GM23248 (cell line): ENCODE measurements at regions not wholly inside any gene's neighbourhood (a gene's known extent, or its start where the extent isn't known, plus 50 kb on each side); places are given as distances from the start of the nearest gene placed in this dataset.
A peak's percentile ranks its signal among the peaks of the same experiment; 100 is the strongest.

Experiments used
- DNase-seq: peaks from one replicate; pipeline ENCODE4 v3.0.0-alpha.2; 2015
- H2AFZ ChIP-seq: fragments of 200-600 bp; sonication (generic); 2 replicates; pipeline ENCODE4 v1.6.1; 2016; ENCODE audit warnings: antibody characterized with exemption
- H3F3A ChIP-seq: fragments of 200-600 bp; sonication (generic); 2 replicates; pipeline ENCODE4 v1.6.1; 2016; ENCODE audit warnings: mild to moderate bottlenecking, antibody characterized with exemption, mixed run types; ENCODE audit not compliant: insufficient read depth
- H3K27ac ChIP-seq: fragments of 200-600 bp; sonication (generic); 2 replicates; pipeline ENCODE4 v1.5.1; 2016; ENCODE audit warnings: mild to moderate bottlenecking
- H3K27me3 ChIP-seq: fragments of 200-600 bp; sonication (generic); replicated peaks from 2 replicates; pipeline ENCODE4 v1.6.1; 2016; ENCODE audit warnings: mild to moderate bottlenecking; ENCODE audit not compliant: insufficient read depth
- H3K36me3 ChIP-seq: fragments of 200-600 bp; sonication (generic); 2 replicates; pipeline ENCODE4 v1.6.1; 2016; ENCODE audit warnings: low read depth, mild to moderate bottlenecking
- H3K4me1 ChIP-seq: fragments of 200-600 bp; sonication (generic); 2 replicates; pipeline ENCODE4 v1.6.1; 2016; ENCODE audit warnings: mild to moderate bottlenecking; ENCODE audit not compliant: insufficient read depth
- H3K4me2 ChIP-seq: fragments of 200-600 bp; sonication (generic); one replicate; pipeline ENCODE4 v1.6.1; 2016; ENCODE audit warnings: mild to moderate bottlenecking; ENCODE audit not compliant: unreplicated experiment
- H3K4me3 ChIP-seq: fragments of 200-600 bp; sonication (generic); 2 replicates; pipeline ENCODE4 v1.5.1; 2016; ENCODE audit warnings: mild to moderate bottlenecking
- H3K79me2 ChIP-seq: fragments of 200-600 bp; sonication (generic); 2 replicates; pipeline ENCODE4 v1.6.1; 2016; ENCODE audit warnings: mild to moderate bottlenecking; ENCODE audit not compliant: insufficient read depth
- H3K9ac ChIP-seq: fragments of 200-600 bp; sonication (generic); 2 replicates; pipeline ENCODE4 v1.6.1; 2016; ENCODE audit warnings: mild to moderate bottlenecking
- H3K9me2 ChIP-seq: fragments of 200-600 bp; sonication (generic); 2 replicates; pipeline ENCODE4 v1.6.1; 2016; ENCODE audit warnings: mixed run types, mild to moderate bottlenecking, moderate library complexity; ENCODE audit not compliant: insufficient read depth
- H3K9me3 ChIP-seq: fragments of 200-600 bp; sonication (generic); one replicate; pipeline ENCODE4 v1.6.1; 2017; ENCODE audit warnings: low read depth
- H4K20me1 ChIP-seq: fragments of 200-600 bp; sonication (generic); 2 replicates; pipeline ENCODE4 v1.6.0; 2016; ENCODE audit not compliant: insufficient read depth
- EZH2 ChIP-seq: fragments of 200-600 bp; sonication (generic); IDR thresholded peaks from 2 replicates; pipeline ENCODE4 v1.6.1; 2018; ENCODE audit warnings: antibody characterized with exemption, mild to moderate bottlenecking; ENCODE audit not compliant: insufficient read depth, poor library complexity, severe bottlenecking
- EZH2phosphoT487 ChIP-seq: fragments of 200-600 bp; sonication (generic); IDR thresholded peaks from 2 replicates; pipeline ENCODE4 v1.6.1; 2018; ENCODE audit warnings: antibody characterized with exemption, moderate library complexity, mild to moderate bottlenecking, low read depth; ENCODE audit not compliant: insufficient read depth
- WGBS, 2 experiments: methylation state at CpG; one replicate each; pipeline ENCODE4 v1.1.6; 2015 to 2017; ENCODE audit warnings: low lambda C conversion rate in 2 of 2, low coverage in 1 of 2; ENCODE audit errors: missing lambda C conversion rate in 2 of 2; 5-methylcytosine and 5-hydroxymethylcytosine counted together
- in situ Hi-C: fragments of 300-500 bp; cut with MboI; formaldehyde crosslinking; loops from 2 replicates; pipeline ENCODE4 v1.15.0; 2020

- H3K9me2 ChIP-seq, result no peaks in the 10 kb centered on the region
- no peak for TF ChIP-seq EZH2
- DNase-seq, result no peak
- no peak overlapping the region for H3K27ac ChIP-seq
- no peak overlapping the region for H2AFZ ChIP-seq
- no peaks in the 10 kb centered on the region for H3K4me1 ChIP-seq
- H3K9me3 ChIP-seq, result no peaks in the 10 kb centered on the region
- H4K20me1 ChIP-seq, result no peaks in the 10 kb centered on the region
- no peak overlapping the region for H3K4me2 ChIP-seq
- 34 to 38% methylated on average over 3 of the region's 3 CpGs for WGBS, 2 experiments
- no peak overlapping the region for H3K9ac ChIP-seq
- H3K4me3 ChIP-seq, result no peak overlapping the region
- no peaks in the 10 kb centered on the region for H3K36me3 ChIP-seq
- H3K27me3 ChIP-seq, result peaks cover 10% of the 10 kb centered on the region; the same call in 1 of the 2 replicates
- in situ Hi-C loops, result no loop called here
- no peaks in the 10 kb centered on the region for H3F3A ChIP-seq
- no peaks in the 10 kb centered on the region for H3K79me2 ChIP-seq
These were observed 160.1 kb upstream of the DAP start for GRCh38 chr5:10921160-10921559.

GRCh38 chr5:10920400-10920799 is 159.4 kb upstream of the DAP start:
- 49 to 50% methylated on average over 2 of the region's 2 CpGs for WGBS, 2 experiments
- no peak overlapping the region for H3K4me2 ChIP-seq
- H3K79me2 ChIP-seq, result no peaks in the 10 kb centered on the region
- peaks cover 10% of the 10 kb centered on the region; the same call in 1 of the 2 replicates for H3K27me3 ChIP-seq
- in situ Hi-C loops, result no loop called here
- DNase-seq, result no peak
- H2AFZ ChIP-seq, result no peak overlapping the region
- no peak overlapping the region for H3K9ac ChIP-seq
- TF ChIP-seq EZH2phosphoT487, result no peak
- no peak for TF ChIP-seq EZH2
- H4K20me1 ChIP-seq, result no peaks in the 10 kb centered on the region
- no peak overlapping the region for H3K27ac ChIP-seq
- no peaks in the 10 kb centered on the region for H3K9me3 ChIP-seq
- no peaks in the 10 kb centered on the region for H3K36me3 ChIP-seq
- H3F3A ChIP-seq, result no peaks in the 10 kb centered on the region
- H3K4me3 ChIP-seq, result no peak overlapping the region
- H3K4me1 ChIP-seq, result peaks cover 2% of the 10 kb centered on the region; the same call in 1 of the 2 replicates
- no peaks in the 10 kb centered on the region for H3K9me2 ChIP-seq

GRCh38 chr5:10914741-10915480 is 153.9 kb upstream of the DAP start:
- H3F3A ChIP-seq, result peaks cover 15% of the 10 kb centered on the region
- no peaks in the 10 kb centered on the region for H3K9me3 ChIP-seq
- peaks cover 10% of the 10 kb centered on the region for H3K27me3 ChIP-seq
- no peak overlapping the region for H3K4me3 ChIP-seq
- peak; percentile 32 for DNase-seq
- no peaks in the 10 kb centered on the region for H4K20me1 ChIP-seq
- no peaks in the 10 kb centered on the region for H3K9me2 ChIP-seq
- no peaks in the 10 kb centered on the region for H3K36me3 ChIP-seq
- no peak overlapping the region for H2AFZ ChIP-seq
- WGBS, 2 experiments, result 46 to 47% methylated on average over 9 of the region's 9 CpGs
- H3K27ac ChIP-seq, result no peak overlapping the region
- H3K4me1 ChIP-seq, result peaks cover 29% of the 10 kb centered on the region
- no peaks in the 10 kb centered on the region for H3K79me2 ChIP-seq
- TF ChIP-seq EZH2phosphoT487 (no peak), EZH2 (no peak)
- no peak overlapping the region for H3K9ac ChIP-seq
- no peak overlapping the region for H3K4me2 ChIP-seq
- in situ Hi-C loops, result no loop called here

- no peaks in the 10 kb centered on the region for H4K20me1 ChIP-seq
- H3F3A ChIP-seq, result peaks cover 15% of the 10 kb centered on the region
- no peak overlapping the region for H3K27ac ChIP-seq
- no peak for TF ChIP-seq EZH2phosphoT487
- no peak for TF ChIP-seq EZH2
- H2AFZ ChIP-seq, result no peak overlapping the region
- DNase-seq, result peak; percentile 87
- H3K79me2 ChIP-seq, result no peaks in the 10 kb centered on the region
- H3K9me2 ChIP-seq, result no peaks in the 10 kb centered on the region
- no peak overlapping the region for H3K9ac ChIP-seq
- WGBS, 2 experiments, result 17% methylated on average over 5 of the region's 5 CpGs
- H3K4me3 ChIP-seq, result no peak overlapping the region
- peaks cover 29% of the 10 kb centered on the region for H3K4me1 ChIP-seq
- in situ Hi-C loops, result no loop called here
- no peaks in the 10 kb centered on the region for H3K36me3 ChIP-seq
- H3K4me2 ChIP-seq, result peak overlapping the region; percentile 32
- no peaks in the 10 kb centered on the region for H3K9me3 ChIP-seq
- peaks cover 5% of the 10 kb centered on the region for H3K27me3 ChIP-seq
These were observed 152.8 kb upstream of the DAP start for GRCh38 chr5:10913841-10914240.
